C4-2B (cell line): ENCODE measurements at regions not wholly inside any gene's neighbourhood (a gene's known extent, or its start where the extent isn't known, plus 50 kb on each side); places are given as distances from the start of the nearest gene placed in this dataset.

ENCODE experiments used
- CTCF ChIP-seq: fragments of 450-650 bp; conservative IDR thresholded peaks from 2 replicates; pipeline ENCODE4 v1.5.1; 2017; ENCODE audit warnings: mild to moderate bottlenecking
- ZFX ChIP-seq: fragments of 450-650 bp; IDR thresholded peaks from 2 replicates; pipeline ENCODE4 v1.6.1; 2017

GRCh38 chr6:146938266-146938665 is 266.0 kb upstream of the STXBP5 start:
- TF ChIP-seq CTCF (no peak), ZFX (no peak)
